ENCODE measurements at regions not wholly inside any gene's neighbourhood (a gene's known extent, or its start where the extent isn't known, plus 50 kb on each side); places are given as distances from the start of the nearest gene placed in this dataset.

DNA sequence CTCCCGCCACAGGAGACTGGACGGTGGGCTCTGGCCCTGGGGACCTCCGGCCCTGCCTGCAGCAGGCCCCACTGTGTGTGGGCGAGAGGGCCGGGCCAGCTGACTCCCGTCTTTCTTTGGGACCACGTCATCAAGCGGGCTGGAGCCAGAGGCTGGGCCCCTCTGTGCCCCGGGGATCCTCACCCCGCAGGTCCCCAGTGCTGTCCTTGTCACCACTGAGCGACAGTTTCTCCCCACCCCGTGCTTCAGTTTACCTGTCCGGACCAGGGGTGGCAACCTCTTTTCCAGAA lies 181.9 kb upstream of the ZNF469 start:
- TF ChIP-seq, protein P1, sequence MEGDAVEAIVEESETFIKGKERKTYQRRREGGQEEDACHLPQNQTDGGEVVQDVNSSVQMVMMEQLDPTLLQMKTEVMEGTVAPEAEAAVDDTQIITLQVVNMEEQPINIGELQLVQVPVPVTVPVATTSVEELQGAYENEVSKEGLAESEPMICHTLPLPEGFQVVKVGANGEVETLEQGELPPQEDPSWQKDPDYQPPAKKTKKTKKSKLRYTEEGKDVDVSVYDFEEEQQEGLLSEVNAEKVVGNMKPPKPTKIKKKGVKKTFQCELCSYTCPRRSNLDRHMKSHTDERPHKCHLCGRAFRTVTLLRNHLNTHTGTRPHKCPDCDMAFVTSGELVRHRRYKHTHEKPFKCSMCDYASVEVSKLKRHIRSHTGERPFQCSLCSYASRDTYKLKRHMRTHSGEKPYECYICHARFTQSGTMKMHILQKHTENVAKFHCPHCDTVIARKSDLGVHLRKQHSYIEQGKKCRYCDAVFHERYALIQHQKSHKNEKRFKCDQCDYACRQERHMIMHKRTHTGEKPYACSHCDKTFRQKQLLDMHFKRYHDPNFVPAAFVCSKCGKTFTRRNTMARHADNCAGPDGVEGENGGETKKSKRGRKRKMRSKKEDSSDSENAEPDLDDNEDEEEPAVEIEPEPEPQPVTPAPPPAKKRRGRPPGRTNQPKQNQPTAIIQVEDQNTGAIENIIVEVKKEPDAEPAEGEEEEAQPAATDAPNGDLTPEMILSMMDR (IDR thresholded peaks at IDR 0.05) = no peak
- no peak for TF ChIP-seq POLR2A (IDR thresholded peaks at IDR 0.05)
